SJCRH30 (cell line): ENCODE measurements at regions not wholly inside any gene's neighbourhood (a gene's known extent, or its start where the extent isn't known, plus 50 kb on each side); places are given as distances from the start of the nearest gene placed in this dataset.
A peak's percentile ranks its signal among the peaks of the same experiment; 100 is the strongest.

Experiments
- DNase-seq, 2 experiments: peaks; one replicate each; pipeline ENCODE4 v3.0.0-alpha.2; 2015 to 2020
- H3K27ac ChIP-seq: fragments of 250-450 bp; sonication (Bioruptor Pico); 2 replicates; pipeline ENCODE4 v1.5.1; 2020; ENCODE audit warnings: mild to moderate bottlenecking, moderate library complexity
- H3K27me3 ChIP-seq: fragments of 250-450 bp; sonication (Bioruptor Pico); 2 replicates; pipeline ENCODE4 v1.5.1; 2020; ENCODE audit warnings: mild to moderate bottlenecking, moderate library complexity
- H3K36me3 ChIP-seq: fragments of 250-450 bp; sonication (Bioruptor Pico); 2 replicates; pipeline ENCODE4 v1.5.1; 2020; ENCODE audit warnings: mild to moderate bottlenecking, moderate library complexity
- H3K4me1 ChIP-seq: fragments of 250-450 bp; sonication (Bioruptor Pico); 2 replicates; pipeline ENCODE4 v1.5.1; 2020; ENCODE audit warnings: mild to moderate bottlenecking, moderate library complexity
- H3K4me3 ChIP-seq: fragments of 250-450 bp; sonication (Bioruptor Pico); 2 replicates; pipeline ENCODE4 v1.5.1; 2020; ENCODE audit warnings: mild to moderate bottlenecking, moderate library complexity
- H3K9me3 ChIP-seq: fragments of 250-450 bp; sonication (Bioruptor Pico); replicated peaks from 2 replicates; pipeline ENCODE4 v1.5.1; 2020; ENCODE audit warnings: mild to moderate bottlenecking, moderate library complexity

DNA sequence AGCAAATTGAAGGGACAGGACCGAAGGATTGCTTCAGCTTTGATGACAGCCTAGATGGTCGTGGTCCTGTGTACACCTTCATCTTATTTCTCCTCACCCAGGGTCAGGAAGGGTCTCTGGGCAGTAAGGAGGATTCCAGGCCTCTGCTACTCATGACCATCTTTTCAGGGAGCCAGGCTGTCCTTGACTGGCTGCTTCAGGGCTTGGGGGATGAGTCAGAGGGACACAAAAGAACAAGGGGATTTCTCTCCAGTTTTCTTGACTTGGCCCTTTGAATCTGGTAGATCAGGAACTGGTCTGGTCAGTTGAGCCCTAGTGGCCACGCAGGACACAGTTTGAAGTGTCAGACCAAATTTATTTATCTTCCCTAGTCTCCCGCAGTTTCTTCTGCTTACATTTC, 402.1 kb upstream of the CHD6 start:
- no peaks in the 10 kb centered on the region for H3K36me3 ChIP-seq
- H3K4me1 ChIP-seq = no peaks in the 10 kb centered on the region
- no peak for DNase-seq
- no peaks in the 10 kb centered on the region for H3K27me3 ChIP-seq
- no peak overlapping the region for H3K27ac ChIP-seq
- H3K4me3 ChIP-seq = no peak overlapping the region
- 0 out of 2 replicates have a peak, but pooled peaks cover 3% of the 10 kb centered on the region for H3K9me3 ChIP-seq

DNA sequence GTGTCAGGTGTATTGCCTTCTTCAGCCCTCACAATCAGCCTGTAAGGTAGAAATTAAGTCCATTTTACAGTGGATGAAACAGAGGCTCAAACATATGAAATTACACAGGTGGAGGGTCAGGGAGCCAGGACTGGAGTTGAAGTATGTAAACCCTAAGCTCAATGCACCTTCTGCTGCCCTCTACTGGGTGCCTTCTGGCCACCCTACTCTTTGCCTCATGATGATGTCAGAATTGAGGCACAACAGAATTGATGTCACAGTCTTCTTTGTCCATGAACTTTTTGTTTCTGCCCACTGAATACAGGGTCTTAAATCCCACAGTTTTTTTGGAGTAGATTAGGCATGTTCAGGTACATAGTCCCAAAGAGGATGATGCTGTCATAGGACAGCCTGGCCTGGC, 400.8 kb upstream of the CHD6 start:
- Histone ChIP-seq H3K27me3 (no peaks in the 10 kb centered on the region), H3K27ac (no peak overlapping the region), H3K36me3 (no peaks in the 10 kb centered on the region), H3K4me1 (no peaks in the 10 kb centered on the region), H3K9me3 (peaks cover 3% of the 10 kb centered on the region; the same call in 1 of the 2 replicates), H3K4me3 (no peak overlapping the region)
- DNase-seq = peak; percentile 30 to 55

DNA sequence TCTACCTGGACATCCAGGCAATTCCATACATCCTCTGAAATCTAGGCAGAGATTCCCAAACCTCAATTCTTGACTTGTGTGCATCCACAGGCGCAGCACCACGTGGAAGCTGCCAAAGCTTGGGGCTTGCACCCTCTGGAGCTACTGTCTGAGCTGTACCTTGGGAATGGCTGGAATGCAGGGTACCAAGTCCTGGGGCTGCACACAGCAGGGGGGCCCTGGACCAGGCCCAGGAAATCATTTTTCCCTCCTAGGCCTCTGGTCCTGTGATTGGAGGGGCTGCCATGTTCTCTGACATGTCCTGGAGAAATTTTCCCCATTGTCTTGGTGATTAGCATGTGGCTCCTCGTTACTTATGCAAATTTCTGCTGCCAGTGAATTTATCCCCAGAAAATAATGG, 391.9 kb upstream of the CHD6 start:
- Histone ChIP-seq H3K27ac (no peak overlapping the region), H3K9me3 (peaks cover 17% of the 10 kb centered on the region), H3K27me3 (no peaks in the 10 kb centered on the region), H3K4me1 (peaks cover 5% of the 10 kb centered on the region), H3K36me3 (no peaks in the 10 kb centered on the region), H3K4me3 (no peak overlapping the region)
- no peak for DNase-seq

DNA sequence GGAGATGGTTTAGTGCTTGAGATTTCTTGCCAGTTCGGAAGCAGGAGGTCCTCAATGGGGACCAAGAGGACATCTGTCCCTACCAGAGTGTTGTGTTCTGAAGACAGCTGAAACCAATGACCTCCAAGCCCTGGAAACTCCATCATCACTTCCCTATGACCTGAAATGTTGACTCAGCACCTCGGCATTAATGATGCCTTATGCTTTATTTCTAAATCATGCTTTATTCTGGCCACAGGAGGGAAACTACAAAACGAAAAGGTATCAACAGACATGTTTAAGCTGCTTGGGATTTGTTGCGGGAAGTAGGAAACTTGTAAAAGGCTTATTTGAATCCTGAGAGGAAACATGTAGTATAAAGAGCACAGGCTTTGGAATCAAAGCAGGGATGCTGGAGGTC, 389.1 kb upstream of the CHD6 start:
- Histone ChIP-seq H3K9me3 (peaks cover 17% of the 10 kb centered on the region), H3K4me3 (no peak overlapping the region), H3K27ac (no peak overlapping the region), H3K27me3 (no peaks in the 10 kb centered on the region), H3K36me3 (no peaks in the 10 kb centered on the region), H3K4me1 (peaks cover 10% of the 10 kb centered on the region)
- no peak for DNase-seq

DNA sequence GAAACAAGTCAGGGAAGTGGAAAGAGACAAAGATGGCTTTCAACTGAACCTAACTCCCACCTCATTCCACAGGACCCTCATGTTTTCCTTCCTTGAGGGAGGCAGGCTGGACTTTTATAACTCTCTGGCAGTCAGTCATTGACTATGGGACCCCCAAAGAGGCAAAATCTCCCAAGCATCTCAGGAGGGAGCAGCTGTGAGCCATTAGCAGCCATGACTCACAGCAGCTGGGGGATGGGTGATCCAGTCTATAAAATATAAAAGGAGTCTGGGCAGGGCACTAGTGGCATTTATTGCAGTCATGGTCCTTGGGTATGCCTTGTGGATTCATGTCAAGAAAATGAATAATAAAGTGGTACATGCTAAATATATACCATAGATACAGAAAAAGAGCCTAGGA, 387.0 kb upstream of the CHD6 start:
- peak; percentile 75 to 81 for DNase-seq
- Histone ChIP-seq H3K4me3 (no peak overlapping the region), H3K36me3 (no peaks in the 10 kb centered on the region)

DNA sequence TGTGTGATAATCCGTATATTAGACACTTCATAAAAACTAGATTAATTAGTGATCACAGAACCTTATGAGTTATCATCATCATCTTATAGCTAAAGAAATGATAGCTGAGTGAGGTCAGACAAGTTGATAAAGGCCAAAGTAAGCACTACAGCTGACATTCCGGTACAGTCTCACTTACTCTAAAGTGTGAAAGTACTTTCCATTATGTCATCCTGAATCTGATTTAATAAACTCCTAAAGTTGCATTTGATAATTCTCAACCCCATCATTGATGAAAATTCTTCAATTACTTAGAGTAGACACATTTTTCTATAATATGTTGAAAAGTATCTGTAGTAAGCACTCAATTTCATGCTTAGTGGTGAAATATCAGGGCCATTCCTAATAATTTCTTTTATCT, 385.2 kb upstream of the CHD6 start:
- no peak overlapping the region for H3K4me3 ChIP-seq
- peaks cover 10% of the 10 kb centered on the region for H3K4me1 ChIP-seq
- no peaks in the 10 kb centered on the region for H3K36me3 ChIP-seq
- H3K27me3 ChIP-seq = no peaks in the 10 kb centered on the region
- DNase-seq = no peak
- peaks cover 3% of the 10 kb centered on the region; the same call in 1 of the 2 replicates for H3K9me3 ChIP-seq
- no peak overlapping the region for H3K27ac ChIP-seq

More for the DNA sequence above, 387.0 kb upstream of the CHD6 start:
- no peaks in the 10 kb centered on the region for H3K27me3 ChIP-seq
- H3K27ac ChIP-seq = peak overlapping the region; percentile 51
- H3K4me1 ChIP-seq = peaks cover 10% of the 10 kb centered on the region
- peaks cover 17% of the 10 kb centered on the region for H3K9me3 ChIP-seq

DNA sequence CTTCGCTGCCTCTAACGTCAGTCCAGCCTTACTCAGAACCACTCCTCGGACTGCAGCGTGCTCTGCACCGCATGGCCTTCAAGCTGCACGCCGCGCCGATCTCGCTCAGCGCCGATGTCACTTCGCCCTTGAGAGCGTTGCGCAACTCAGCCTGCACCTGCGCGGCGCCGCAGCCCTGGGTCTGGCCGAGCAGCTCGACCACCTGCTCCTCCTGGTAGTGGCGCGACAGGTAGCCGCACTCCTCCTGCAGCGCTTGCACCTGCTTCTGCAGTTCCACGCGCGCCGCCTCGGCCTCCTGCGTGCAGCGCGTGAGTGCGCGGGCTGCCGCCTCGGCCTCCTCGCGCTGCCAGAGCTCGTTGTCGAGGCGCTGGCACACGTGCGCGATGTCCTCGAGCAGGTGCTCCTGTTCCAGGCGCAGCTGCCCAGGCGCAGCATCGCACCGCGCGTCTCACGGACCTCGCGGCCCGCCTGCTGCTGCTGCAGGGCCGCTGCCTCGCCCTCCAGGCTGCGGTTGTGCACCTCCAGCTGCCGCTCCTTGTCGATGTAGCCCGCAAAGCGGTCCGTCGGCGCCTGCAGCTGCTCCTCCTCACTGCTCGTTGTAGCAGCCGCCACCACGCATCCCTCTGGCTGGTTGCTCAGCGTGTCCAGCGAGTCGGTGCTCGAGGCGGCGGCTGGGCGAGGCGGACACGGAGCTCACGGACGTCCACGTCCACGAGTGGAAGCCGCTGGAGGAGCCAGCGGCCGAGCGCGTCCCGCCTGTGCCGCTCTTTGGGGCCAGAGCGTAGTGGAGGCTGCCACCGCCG, 380.6 kb upstream of the CHD6 start:
- peaks cover 14% of the 10 kb centered on the region for H3K9me3 ChIP-seq
- DNase-seq = no peak
- peaks cover 2% of the 10 kb centered on the region; the same call in 1 of the 2 replicates for H3K36me3 ChIP-seq
- H3K4me3 ChIP-seq = no peak overlapping the region
- no peak overlapping the region for H3K27ac ChIP-seq
- H3K4me1 ChIP-seq = peaks cover 1% of the 10 kb centered on the region
- H3K27me3 ChIP-seq = no peaks in the 10 kb centered on the region

DNA sequence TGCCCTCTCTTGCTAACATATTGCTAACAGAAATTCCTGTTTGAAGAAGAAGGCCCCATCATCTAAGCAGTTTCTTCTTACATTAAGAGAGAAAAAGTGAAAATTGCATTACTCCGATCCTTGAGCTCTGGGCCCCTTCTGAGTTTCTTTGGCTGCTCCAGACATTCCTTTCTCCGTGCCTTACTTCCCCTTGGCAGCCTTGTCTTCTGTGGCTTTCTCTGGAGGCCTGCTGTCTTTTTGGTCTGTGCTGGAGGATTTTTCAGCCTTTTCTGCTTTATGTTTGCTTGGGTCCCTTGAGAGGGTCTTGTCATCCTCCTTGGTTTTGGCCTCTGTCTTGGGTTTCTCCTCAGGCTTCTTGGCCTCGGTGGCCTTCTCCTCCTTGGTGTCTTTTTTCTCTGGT, 378.8 kb upstream of the CHD6 start:
- peaks cover 2% of the 10 kb centered on the region; the same call in 1 of the 2 replicates for H3K36me3 ChIP-seq
- H3K27me3 ChIP-seq = no peaks in the 10 kb centered on the region
- H3K4me3 ChIP-seq = no peak overlapping the region
- no peak overlapping the region for H3K27ac ChIP-seq
- peaks cover 19% of the 10 kb centered on the region for H3K4me1 ChIP-seq
- DNase-seq = no peak
- H3K9me3 ChIP-seq = peaks cover 14% of the 10 kb centered on the region

DNA sequence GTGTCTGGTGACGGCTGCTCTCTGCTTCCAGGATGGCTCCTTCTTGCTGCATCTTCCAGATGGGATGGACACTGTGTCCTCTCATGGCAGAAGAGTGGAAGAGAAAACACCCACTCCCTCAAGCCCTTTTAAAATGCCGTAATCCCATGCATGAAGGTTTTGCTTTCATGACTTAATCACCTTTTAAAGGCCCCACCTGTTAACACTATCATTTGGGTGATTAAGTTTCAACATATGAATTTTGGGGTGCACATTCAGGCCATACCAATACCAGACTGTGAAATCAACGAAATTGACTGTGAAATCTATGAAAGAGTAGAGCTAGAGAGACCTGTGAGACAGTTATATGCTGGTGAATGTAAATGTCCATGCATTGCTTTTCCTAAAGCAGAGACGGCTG, 374.3 kb upstream of the CHD6 start:
- Histone ChIP-seq H3K9me3 (peaks cover 23% of the 10 kb centered on the region), H3K27ac (peak overlapping the region; percentile 89), H3K4me3 (no peak overlapping the region), H3K36me3 (peaks cover 2% of the 10 kb centered on the region; the same call in 1 of the 2 replicates), H3K27me3 (no peaks in the 10 kb centered on the region), H3K4me1 (peaks cover 52% of the 10 kb centered on the region)
- DNase-seq = peak; percentile 77 to 95

DNA sequence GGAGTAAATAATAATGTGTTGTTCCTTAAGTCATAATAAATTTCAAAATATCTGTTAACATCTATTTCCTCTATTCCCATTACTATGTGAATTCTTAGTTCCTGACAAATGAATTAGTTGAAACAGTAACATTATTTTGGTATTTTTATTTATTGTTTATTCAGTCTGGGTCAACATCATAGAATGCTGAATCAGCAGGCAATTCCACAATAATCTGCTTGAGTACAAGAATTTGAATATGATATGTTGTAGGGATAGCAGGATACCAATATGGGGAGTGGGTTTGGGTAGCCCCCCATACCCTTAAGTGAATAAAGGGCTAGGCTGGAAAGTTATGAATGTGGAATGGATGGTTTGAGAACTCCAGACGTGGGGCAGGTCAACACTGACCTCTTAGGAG, 373.2 kb upstream of the CHD6 start:
- H3K9me3 ChIP-seq = peaks cover 32% of the 10 kb centered on the region
- H3K36me3 ChIP-seq = peaks cover 2% of the 10 kb centered on the region; the same call in 1 of the 2 replicates
- peaks cover 52% of the 10 kb centered on the region for H3K4me1 ChIP-seq
- no peak overlapping the region for H3K4me3 ChIP-seq
- H3K27ac ChIP-seq = peak overlapping the region; percentile 89
- DNase-seq = no peak
- no peaks in the 10 kb centered on the region for H3K27me3 ChIP-seq

DNA sequence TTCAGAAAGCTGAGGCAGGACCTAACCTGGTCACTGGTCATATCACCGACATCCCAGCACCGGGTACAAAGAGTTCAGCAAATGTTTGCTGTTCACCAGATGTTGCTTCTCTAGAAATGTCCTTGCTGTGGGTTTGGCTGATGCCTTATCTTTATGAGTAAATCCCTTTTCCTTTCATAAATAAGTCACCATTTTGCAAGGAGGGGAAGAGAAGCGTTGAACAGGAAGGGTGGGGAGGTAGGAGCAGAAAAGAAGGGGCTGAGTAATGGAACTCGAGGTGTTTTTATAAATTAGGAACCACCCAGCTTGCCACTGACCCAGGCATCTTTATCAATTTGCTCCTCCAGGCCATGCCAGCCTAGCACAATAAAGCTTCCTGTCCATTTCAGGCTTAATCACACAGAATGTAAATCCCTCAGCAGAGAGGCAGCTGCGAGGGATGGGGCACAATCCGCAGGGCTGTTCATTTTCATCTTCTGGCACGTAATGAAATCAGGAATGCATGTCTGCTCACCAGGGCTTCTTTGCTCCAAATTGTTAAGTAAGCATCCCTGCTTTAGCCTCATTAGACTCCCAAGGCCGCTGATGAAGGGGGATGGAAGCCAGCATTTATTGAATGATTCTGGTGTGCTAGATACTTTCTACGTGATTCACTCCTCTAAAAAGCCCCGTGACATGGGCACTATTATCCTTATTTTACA, 371.9 kb upstream of the CHD6 start:
- H3K9me3 ChIP-seq = peaks cover 24% of the 10 kb centered on the region
- DNase-seq = peak; percentile 97 to 100
- peak overlapping the region; percentile 89 for H3K27ac ChIP-seq
- no peaks in the 10 kb centered on the region for H3K27me3 ChIP-seq
- no peaks in the 10 kb centered on the region for H3K36me3 ChIP-seq
- H3K4me1 ChIP-seq = peaks cover 52% of the 10 kb centered on the region
- no peak overlapping the region for H3K4me3 ChIP-seq

DNA sequence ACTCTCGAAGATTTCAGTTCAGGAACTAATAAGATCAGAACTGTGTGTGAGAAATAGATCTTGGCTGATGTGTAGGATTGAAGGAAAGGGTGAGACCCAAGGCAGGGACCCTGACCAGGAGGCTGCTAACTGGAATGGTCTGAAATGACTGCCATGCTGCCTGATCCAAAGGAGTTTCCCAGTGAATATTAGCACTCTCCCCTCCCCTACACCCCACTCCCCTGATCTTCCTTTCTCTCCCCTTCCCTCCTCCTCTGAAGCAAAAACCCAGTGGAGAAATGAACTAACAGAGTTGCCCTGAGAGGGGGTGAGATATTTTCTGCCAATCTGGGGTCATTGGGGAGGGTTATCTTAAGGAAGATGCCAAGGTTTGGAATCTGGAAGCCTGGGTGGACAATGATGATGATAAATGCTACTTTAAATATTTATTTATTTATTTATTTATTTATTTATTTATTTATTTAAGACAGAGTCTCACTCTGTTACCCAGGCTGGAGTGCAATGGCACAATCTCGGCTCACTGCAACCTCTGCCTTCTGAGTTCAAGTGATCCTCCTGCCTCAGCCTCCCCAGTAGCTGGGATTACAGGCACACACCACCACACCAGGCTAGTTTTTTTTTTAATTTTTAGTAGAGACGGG, 371.0 kb upstream of the CHD6 start:
- peak in 1 of 2 experiments; percentile 38 for DNase-seq
- Histone ChIP-seq H3K36me3 (no peaks in the 10 kb centered on the region), H3K4me1 (peaks cover 52% of the 10 kb centered on the region), H3K9me3 (peaks cover 24% of the 10 kb centered on the region), H3K4me3 (no peak overlapping the region), H3K27ac (peak overlapping the region; percentile 89), H3K27me3 (no peaks in the 10 kb centered on the region)

DNA sequence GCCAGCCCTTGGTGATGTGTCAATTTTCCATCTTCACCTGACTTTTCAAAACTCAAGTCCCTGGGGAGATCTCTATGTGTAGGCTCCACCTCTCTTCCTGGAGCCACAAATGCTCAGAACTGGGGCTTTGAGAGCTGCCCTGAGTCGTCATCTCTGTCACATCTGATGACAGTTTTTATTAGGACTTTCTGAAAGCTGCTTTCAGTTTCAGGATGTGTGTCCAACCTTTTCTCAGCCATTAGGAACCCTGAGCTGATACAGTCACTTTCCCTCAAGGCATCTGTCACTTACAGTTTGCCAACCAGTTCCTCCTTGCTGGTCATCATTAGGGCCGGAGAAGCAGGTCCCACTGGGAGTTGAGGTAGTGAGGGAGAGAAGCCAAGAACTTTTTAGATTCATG, 365.9 kb upstream of the CHD6 start:
- Histone ChIP-seq H3K9me3 (peaks cover 30% of the 10 kb centered on the region), H3K36me3 (no peaks in the 10 kb centered on the region), H3K4me3 (no peak overlapping the region), H3K27me3 (no peaks in the 10 kb centered on the region), H3K4me1 (peaks cover 14% of the 10 kb centered on the region), H3K27ac (no peak overlapping the region)
- DNase-seq = no peak

DNA sequence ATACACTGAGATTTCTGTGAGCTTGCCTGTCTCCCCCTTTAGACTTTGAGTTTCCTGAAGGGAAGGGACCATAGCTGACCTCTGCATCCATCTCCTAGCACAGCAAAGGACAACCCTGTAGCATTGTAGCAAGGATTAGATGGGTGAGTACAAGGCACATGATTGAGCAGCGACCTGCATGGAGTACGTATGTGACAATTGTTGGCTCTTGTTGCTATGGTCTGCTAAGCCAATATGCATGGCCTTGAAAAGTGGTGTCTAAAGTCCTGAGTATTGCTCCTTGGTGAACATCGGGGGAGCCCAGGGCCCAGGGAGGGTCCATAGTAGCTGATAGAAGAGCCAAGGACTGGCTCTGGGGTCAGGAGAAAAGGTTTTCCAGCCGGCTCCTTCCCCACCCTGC, 365.0 kb upstream of the CHD6 start:
- Histone ChIP-seq H3K27me3 (no peaks in the 10 kb centered on the region), H3K9me3 (peaks cover 28% of the 10 kb centered on the region), H3K4me1 (peaks cover 12% of the 10 kb centered on the region), H3K4me3 (no peak overlapping the region), H3K27ac (no peak overlapping the region), H3K36me3 (no peaks in the 10 kb centered on the region)
- no peak for DNase-seq

DNA sequence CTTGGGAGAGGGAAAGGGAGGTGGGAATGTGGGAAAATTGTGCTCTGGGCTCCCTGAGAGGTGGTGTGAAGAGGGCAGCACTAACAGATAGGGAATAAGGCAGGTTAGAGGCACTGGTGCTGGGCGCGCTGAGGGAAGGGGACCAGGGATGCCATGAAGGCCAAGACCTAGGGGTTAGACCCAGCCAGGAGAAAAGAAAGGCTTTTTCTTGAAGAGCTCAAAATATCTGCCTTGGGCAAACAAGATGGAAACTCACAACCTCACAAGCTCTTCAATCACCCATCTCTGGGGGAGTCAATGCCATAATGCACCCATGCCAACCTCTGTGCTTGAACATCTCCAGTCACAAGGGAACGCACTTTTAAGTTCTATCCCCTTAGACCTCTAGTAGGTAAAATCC, 363.6 kb upstream of the CHD6 start:
- Histone ChIP-seq H3K9me3 (peaks cover 14% of the 10 kb centered on the region), H3K27me3 (no peaks in the 10 kb centered on the region), H3K4me3 (no peak overlapping the region), H3K4me1 (peaks cover 12% of the 10 kb centered on the region), H3K36me3 (no peaks in the 10 kb centered on the region), H3K27ac (no peak overlapping the region)
- DNase-seq = no peak
